ENCODE measurements at regions not wholly inside any gene's neighbourhood (a gene's known extent, or its start where the extent isn't known, plus 50 kb on each side); places are given as distances from the start of the nearest gene placed in this dataset.

DNA sequence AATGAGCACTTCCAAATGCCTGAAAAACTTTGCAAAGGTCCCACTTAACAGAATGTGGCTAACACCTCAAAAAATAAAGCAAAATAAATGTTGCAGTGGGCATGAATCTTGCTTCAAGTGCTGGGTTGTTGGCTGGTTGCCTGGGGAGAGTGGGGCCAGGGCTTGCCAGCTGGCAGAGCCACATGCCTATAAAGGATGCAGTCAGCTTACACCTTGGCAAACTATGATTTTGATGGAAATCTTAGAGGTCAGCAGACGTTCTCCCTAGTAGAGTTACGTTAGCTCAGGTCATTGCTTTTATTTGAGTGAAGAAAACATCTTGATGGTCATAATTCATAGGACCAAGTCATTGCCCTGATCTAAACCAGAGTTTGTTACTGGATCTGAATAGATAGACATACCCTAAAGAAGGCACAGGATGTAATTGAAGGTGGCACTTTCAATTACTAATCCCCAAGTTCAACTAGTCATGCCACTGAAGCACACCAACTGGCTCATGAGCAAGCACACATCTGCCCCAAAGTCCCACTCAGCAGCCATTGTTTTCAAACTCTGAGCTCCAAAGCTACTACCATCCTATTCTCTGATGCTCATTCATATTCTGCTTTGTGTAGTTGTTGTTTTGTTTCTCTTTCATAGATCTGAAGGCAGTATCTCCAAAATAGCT, 51.2 kb upstream of the ZSWIM6 start:
- no peaks in the 10 kb centered on the region for H3K9me3 ChIP-seq (ENCODE audit: control insufficient read depth, low read length)
- DNase-seq (peak in 1 of 2 donors; percentile 53), ATAC-seq (ENCODE audit: low FRiP score) (no peak)
- intact Hi-C loops (cut with DNase I), result no loop called here
- H3K4me3 ChIP-seq (ENCODE audit: low read length in 2 of 2), result no peak overlapping the region
- no peaks in the 10 kb centered on the region for H3K36me3 ChIP-seq (ENCODE audit: control insufficient read depth in 1 of 2, insufficient read depth in 2 of 2, low read length in 1 of 2)
- H3K27me3 ChIP-seq (ENCODE audit: control insufficient read depth in 1 of 2, insufficient read depth in 2 of 2, low read length in 1 of 2), result no peaks in the 10 kb centered on the region
- 6 to 15% methylated on average over 2 of the region's 2 CpGs for WGBS, 2 donors
- peaks cover 0 to 2% of the 10 kb centered on the region in 2 donors for H3K4me1 ChIP-seq (ENCODE audit: control insufficient read depth in 1 of 2, insufficient read depth in 2 of 2, low read length in 2 of 2)
- H3K27ac ChIP-seq (ENCODE audit: low read depth in 1 of 2, low read length in 2 of 2), result no peak overlapping the region

- H3K4me1 ChIP-seq (ENCODE audit: control insufficient read depth in 1 of 2, insufficient read depth in 2 of 2, low read length in 2 of 2), result peaks cover 0 to 2% of the 10 kb centered on the region in 2 donors
- no peak for DNase-seq
- H3K4me3 ChIP-seq (ENCODE audit: low read length in 2 of 2), result no peak overlapping the region
- H3K9me3 ChIP-seq (ENCODE audit: control insufficient read depth, low read length), result no peaks in the 10 kb centered on the region
- intact Hi-C loops (cut with DNase I), result no loop called here
- ATAC-seq (ENCODE audit: low FRiP score), result no peak
- H3K27me3 ChIP-seq (ENCODE audit: control insufficient read depth in 1 of 2, insufficient read depth in 2 of 2, low read length in 1 of 2), result no peaks in the 10 kb centered on the region
- H3K36me3 ChIP-seq (ENCODE audit: control insufficient read depth in 1 of 2, insufficient read depth in 2 of 2, low read length in 1 of 2), result no peaks in the 10 kb centered on the region
- no peak overlapping the region for H3K27ac ChIP-seq (ENCODE audit: low read depth in 1 of 2, low read length in 2 of 2)
- 92 to 94% methylated on average over 1 of the region's 1 CpG for WGBS, 2 donors
Observed at GRCh38 chr5:61281686-61282085, 50.4 kb upstream of the ZSWIM6 start.

Measured in aorta (tissue), 5 donors.